Activated B cell treated with CpG ODN at 0.5 μM for 24 hours (primary cell): ENCODE measurements at regions not wholly inside any gene's neighbourhood (a gene's known extent, or its start where the extent isn't known, plus 50 kb on each side); places are given as distances from the start of the nearest gene placed in this dataset.

Experiments used
- ATAC-seq: fragments of 200-7000 bp; cut with Tn5 transposase; one replicate; pipeline ENCODE4 v1.10.0; 2021; ENCODE audit warnings: low read depth, mild to moderate bottlenecking, moderate library complexity
- CTCF ChIA-PET: fragments of 350-600 bp; sonication (Branson Sonifier 250); formaldehyde crosslinking; loops from one replicate; lab custom pipeline; 2021; ENCODE audit warnings: antibody characterized with exemption; lab: Charles Lee
- POLR2A ChIA-PET: fragments of 350-600 bp; sonication (Branson Sonifier 250); formaldehyde crosslinking; loops from one replicate; lab custom pipeline; 2021; ENCODE audit warnings: antibody characterized with exemption; lab: Charles Lee
- DNase-seq: peaks from one replicate; pipeline ENCODE4 v3.0.0; 2022
- H3K27ac Mint-ChIP-seq: one replicate; pipeline ENCODE4 v1.8.0; 2020; ENCODE audit warnings: mixed read lengths
- H3K27me3 Mint-ChIP-seq: one replicate; pipeline ENCODE4 v1.8.0; 2021; ENCODE audit warnings: mixed read lengths
- H3K36me3 Mint-ChIP-seq: one replicate; pipeline ENCODE4 v1.8.0; 2021; ENCODE audit warnings: low read depth, mixed read lengths
- H3K4me1 Mint-ChIP-seq: one replicate; pipeline ENCODE4 v1.8.0; 2021; ENCODE audit warnings: mixed read lengths
- H3K4me3 Mint-ChIP-seq: one replicate; pipeline ENCODE4 v1.8.0; 2020; ENCODE audit warnings: mild to moderate bottlenecking, mixed read lengths
- H3K9me3 Mint-ChIP-seq: one replicate; pipeline ENCODE4 v1.8.0; 2020; ENCODE audit warnings: mixed read lengths
- intact Hi-C: fragments of 100-400 bp; cut with micrococcal nuclease; formaldehyde crosslinking; loops from one replicate; pipeline ENCODE4 v1.15.1; 2024
- TF ChIP-seq, protein P1 (sequence below): fragments of 200-600 bp; IDR thresholded peaks from one replicate; pipeline ENCODE4 v1.8.0; 2022; ENCODE audit warnings: antibody characterized with exemption, mild to moderate bottlenecking

DNA sequence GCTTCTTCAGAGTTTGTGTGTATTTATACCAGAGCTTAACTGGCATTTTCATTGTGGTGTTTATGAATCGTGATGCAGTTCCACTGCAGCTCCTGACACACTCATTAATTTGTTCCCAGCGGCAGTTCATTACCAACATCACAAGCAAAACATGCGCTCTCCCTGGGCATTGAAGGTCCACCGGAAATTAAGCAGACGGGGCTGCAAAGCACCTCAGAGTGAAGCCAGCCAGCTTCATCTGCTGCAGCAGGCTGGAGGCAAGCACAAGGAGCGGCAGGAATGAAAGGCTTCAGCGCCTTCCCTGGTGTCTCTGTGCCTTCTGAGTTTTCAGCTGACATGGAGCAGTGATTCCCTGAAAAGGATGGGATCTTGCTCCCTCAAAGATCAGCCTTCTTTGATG lies 246.0 kb upstream of the SPTLC3 start:
- H3K36me3 Mint-ChIP-seq = no peaks in the 10 kb centered on the region
- H3K27ac Mint-ChIP-seq = no peak overlapping the region
- no peak overlapping the region for H3K4me3 Mint-ChIP-seq
- DNase-seq (no peak), ATAC-seq (no peak)
- no peaks in the 10 kb centered on the region for H3K4me1 Mint-ChIP-seq
- H3K27me3 Mint-ChIP-seq = no peaks in the 10 kb centered on the region
- POLR2A ChIA-PET = no interaction called here
- peaks cover under 1% of the 10 kb centered on the region for H3K9me3 Mint-ChIP-seq
- intact Hi-C loops = no loop called here
- TF ChIP-seq, protein P1, sequence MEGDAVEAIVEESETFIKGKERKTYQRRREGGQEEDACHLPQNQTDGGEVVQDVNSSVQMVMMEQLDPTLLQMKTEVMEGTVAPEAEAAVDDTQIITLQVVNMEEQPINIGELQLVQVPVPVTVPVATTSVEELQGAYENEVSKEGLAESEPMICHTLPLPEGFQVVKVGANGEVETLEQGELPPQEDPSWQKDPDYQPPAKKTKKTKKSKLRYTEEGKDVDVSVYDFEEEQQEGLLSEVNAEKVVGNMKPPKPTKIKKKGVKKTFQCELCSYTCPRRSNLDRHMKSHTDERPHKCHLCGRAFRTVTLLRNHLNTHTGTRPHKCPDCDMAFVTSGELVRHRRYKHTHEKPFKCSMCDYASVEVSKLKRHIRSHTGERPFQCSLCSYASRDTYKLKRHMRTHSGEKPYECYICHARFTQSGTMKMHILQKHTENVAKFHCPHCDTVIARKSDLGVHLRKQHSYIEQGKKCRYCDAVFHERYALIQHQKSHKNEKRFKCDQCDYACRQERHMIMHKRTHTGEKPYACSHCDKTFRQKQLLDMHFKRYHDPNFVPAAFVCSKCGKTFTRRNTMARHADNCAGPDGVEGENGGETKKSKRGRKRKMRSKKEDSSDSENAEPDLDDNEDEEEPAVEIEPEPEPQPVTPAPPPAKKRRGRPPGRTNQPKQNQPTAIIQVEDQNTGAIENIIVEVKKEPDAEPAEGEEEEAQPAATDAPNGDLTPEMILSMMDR = no peak
- CTCF ChIA-PET = no interaction called here

GRCh38 chr20:12763406-12763805 lies 245.4 kb upstream of the SPTLC3 start:
- Mint-ChIP-seq H3K36me3 (no peaks in the 10 kb centered on the region), H3K9me3 (no peaks in the 10 kb centered on the region), H3K27ac (no peak overlapping the region), H3K4me3 (no peak overlapping the region), H3K4me1 (no peaks in the 10 kb centered on the region), H3K27me3 (no peaks in the 10 kb centered on the region)
- DNase-seq = no peak
- TF ChIP-seq, protein P1 = no peak
- ATAC-seq = no peak
- CTCF ChIA-PET = no interaction called here
- POLR2A ChIA-PET = no interaction called here
- intact Hi-C loops = no loop called here

GRCh38 chr20:12764053-12764452 lies 244.7 kb upstream of the SPTLC3 start:
- intact Hi-C loops = no loop called here
- DNase-seq (no peak), ATAC-seq (no peak)
- POLR2A ChIA-PET = no interaction called here
- CTCF ChIA-PET = no interaction called here
- Mint-ChIP-seq H3K9me3 (no peaks in the 10 kb centered on the region), H3K4me3 (no peak overlapping the region), H3K4me1 (no peaks in the 10 kb centered on the region), H3K27me3 (no peaks in the 10 kb centered on the region), H3K36me3 (no peaks in the 10 kb centered on the region), H3K27ac (no peak overlapping the region)
- TF ChIP-seq, protein P1 = no peak

DNA sequence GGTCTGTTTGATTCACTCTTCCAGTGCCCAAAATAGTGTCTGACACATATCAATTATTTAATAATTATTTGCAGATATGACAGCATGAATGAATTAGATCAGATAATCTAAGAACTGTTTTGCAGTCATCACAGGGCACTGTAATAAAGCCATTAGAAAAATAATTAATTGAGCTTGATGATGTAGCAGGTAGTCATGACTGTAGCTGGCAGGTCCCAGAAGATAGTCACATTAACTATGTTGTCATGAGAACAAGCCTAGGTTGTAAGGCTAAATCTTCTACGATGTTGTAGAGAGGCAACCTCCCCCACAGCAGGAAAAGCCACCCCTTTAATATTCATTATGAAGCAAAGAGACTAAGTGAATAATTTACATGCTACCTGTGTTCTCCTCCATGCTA lies 243.9 kb upstream of the SPTLC3 start:
- no peaks in the 10 kb centered on the region for H3K4me1 Mint-ChIP-seq
- intact Hi-C loops = no loop called here
- H3K9me3 Mint-ChIP-seq = no peaks in the 10 kb centered on the region
- DNase-seq = no peak
- no peak overlapping the region for H3K27ac Mint-ChIP-seq
- no peak for ATAC-seq
- no peaks in the 10 kb centered on the region for H3K27me3 Mint-ChIP-seq
- ChIA-PET POLR2A (no interaction called here), CTCF (no interaction called here)
- H3K4me3 Mint-ChIP-seq = no peak overlapping the region
- no peaks in the 10 kb centered on the region for H3K36me3 Mint-ChIP-seq
- TF ChIP-seq, protein P1 = no peak

DNA sequence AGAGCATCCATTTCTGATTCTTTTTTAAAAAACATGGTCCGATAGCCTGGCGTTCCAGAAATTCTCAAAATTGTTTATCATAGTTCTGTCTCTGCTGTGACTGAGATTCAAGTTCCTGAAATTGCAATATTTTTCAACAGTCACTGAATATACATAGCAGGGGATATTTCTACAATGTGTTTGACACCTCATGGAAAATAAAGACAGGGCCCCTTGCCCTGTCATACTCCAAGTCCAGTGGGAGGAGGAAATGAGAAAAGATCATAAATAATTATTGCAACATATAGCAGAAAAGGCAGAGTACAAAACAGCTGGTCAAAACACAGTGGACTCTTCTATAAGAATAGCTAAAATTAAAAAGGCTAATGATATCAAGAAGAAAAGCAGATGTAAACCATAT lies 234.8 kb upstream of the SPTLC3 start:
- H3K27ac Mint-ChIP-seq = no peak overlapping the region
- H3K4me1 Mint-ChIP-seq = no peaks in the 10 kb centered on the region
- H3K36me3 Mint-ChIP-seq = no peaks in the 10 kb centered on the region
- TF ChIP-seq, protein P1 = no peak
- no peaks in the 10 kb centered on the region for H3K27me3 Mint-ChIP-seq
- DNase-seq = no peak
- ATAC-seq = no peak
- H3K9me3 Mint-ChIP-seq = peaks cover 6% of the 10 kb centered on the region
- no peak overlapping the region for H3K4me3 Mint-ChIP-seq
- CTCF ChIA-PET = no interaction called here
- intact Hi-C loops = no loop called here
- POLR2A ChIA-PET = no interaction called here
